Lung (tissue), 11 donors: ENCODE measurements at regions not wholly inside any gene's neighbourhood (a gene's known extent, or its start where the extent isn't known, plus 50 kb on each side); places are given as distances from the start of the nearest gene placed in this dataset.

Source experiments
- ATAC-seq: fragments of 200-7000 bp; cut with Tn5 transposase; one replicate; pipeline ENCODE4 v1.9.1; 2020; ENCODE audit warnings: moderate number of reproducible peaks; ENCODE audit not compliant: insufficient read depth, low FRiP score
- DNase-seq, 3 donors: peaks; one replicate each; pipeline ENCODE4 v3.0.0-alpha.2; 2013 to 2017
- H3K27ac ChIP-seq, 2 donors: one replicate each; pipeline ENCODE4 v1.5.1; 2013; ENCODE audit warnings: mild to moderate bottlenecking in 2 of 2, moderate library complexity in 2 of 2, control low read depth in 1 of 2, inconsistent platforms in 1 of 2, low read depth in 1 of 2, low read length in 1 of 2
- H3K27me3 ChIP-seq, 3 donors: one replicate each; pipeline ENCODE4 v1.5.1; 2013; ENCODE audit warnings: low read length in 2 of 3; ENCODE audit not compliant: control insufficient read depth in 3 of 3, insufficient read depth in 3 of 3
- H3K36me3 ChIP-seq, 4 donors: one replicate each; pipeline ENCODE4 v1.5.1; 2013; ENCODE audit warnings: low read length in 4 of 4, mild to moderate bottlenecking in 1 of 4, moderate library complexity in 1 of 4; ENCODE audit not compliant: control insufficient read depth in 4 of 4, insufficient read depth in 4 of 4
- H3K4me1 ChIP-seq, 5 donors: one replicate each; pipeline ENCODE4 v1.5.1; 2013; ENCODE audit warnings: low read length in 5 of 5, mild to moderate bottlenecking in 2 of 5, moderate library complexity in 1 of 5; ENCODE audit not compliant: control insufficient read depth in 5 of 5, insufficient read depth in 5 of 5
- H3K4me3 ChIP-seq: one replicate; pipeline ENCODE4 v1.5.1; 2013; ENCODE audit warnings: mild to moderate bottlenecking, control low read depth, moderate library complexity
- H3K9ac ChIP-seq, 2 donors: one replicate each; pipeline ENCODE4 v1.5.1; 2013; ENCODE audit warnings: low read length in 2 of 2, control low read depth in 1 of 2; ENCODE audit not compliant: insufficient read depth in 1 of 2
- H3K9me3 ChIP-seq, 4 donors: one replicate each; pipeline ENCODE4 v1.5.1; 2013; ENCODE audit warnings: low read length in 3 of 4, mild to moderate bottlenecking in 1 of 4, moderate library complexity in 1 of 4; ENCODE audit not compliant: control insufficient read depth in 4 of 4, insufficient read depth in 3 of 4
- WGBS, 2 donors: extraction: QIAGEN DNeasy Blood & Tissue Kit; methylation state at CpG; one replicate each; pipeline ENCODE4 v1.1.7; 2013; 5-methylcytosine and 5-hydroxymethylcytosine counted together
- TF ChIP-seq, protein P1 (sequence below): IDR thresholded peaks from 2 replicates; pipeline ENCODE4 v1.5.1; 2012; ENCODE audit warnings: mild to moderate bottlenecking; ENCODE audit errors: control extremely low read depth, extremely low read depth
- donor health status: control.
- donor health status: control.
- donor health status: Bipolar disorder and iron deficiency.
- donor health status: healthy.
- donor health status: DM: yes; HTN: yes; CAD: no.

DNA sequence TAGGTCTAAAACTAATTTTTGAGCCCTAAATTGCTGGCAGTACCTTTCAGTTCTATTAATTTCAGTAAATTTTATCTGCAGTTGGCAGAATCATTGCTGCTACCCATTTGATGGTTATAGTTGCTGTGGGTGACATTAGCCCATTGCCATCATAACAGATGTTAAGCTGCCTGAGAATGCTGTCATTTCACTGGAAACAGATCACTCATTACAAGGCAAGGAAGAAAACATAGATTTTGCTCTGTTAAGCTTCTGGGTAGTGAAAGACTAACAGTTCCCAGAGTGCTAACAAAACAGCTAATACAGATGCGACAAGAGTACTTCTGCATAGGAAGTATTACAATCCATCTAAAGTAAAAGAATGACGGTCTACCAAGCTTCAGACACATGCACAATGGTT, 213.2 kb downstream of the SPANXN3 start:
- no peak for ATAC-seq

DNA sequence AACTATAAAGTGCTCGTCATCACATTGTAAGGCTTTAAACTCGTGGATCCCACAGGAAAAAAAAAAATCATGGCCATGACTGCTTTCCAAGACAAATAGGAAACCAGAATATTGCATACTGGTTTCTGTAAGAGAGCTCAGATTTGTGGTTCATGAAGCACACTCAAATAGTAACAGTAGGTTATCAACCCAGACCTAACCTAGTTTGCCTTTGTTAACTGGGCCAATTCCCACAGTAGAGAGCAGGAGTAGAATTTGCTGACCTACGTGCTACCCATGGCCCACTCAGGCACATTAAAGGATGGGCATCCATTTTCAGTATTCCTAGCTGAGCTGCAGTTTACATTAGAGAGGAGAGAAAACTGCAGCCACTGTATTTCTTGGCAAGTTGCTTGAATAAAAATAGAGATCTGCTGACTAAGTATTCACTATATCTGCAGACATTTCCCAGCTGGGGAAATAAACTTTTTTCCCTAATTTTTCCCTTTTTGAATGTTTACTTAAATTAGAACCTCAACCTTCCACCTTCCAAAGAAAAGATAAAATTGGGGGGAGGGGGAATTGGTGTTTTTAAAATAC, 218.5 kb downstream of the SPANXN3 start:
- Histone ChIP-seq H3K9ac (no peak overlapping the region), H3K36me3 (no peaks in the 10 kb centered on the region), H3K4me1 (peaks cover 0 to 4% (median 0%) of the 10 kb centered on the region in 5 donors), H3K9me3 (peaks cover 0 to 2% (median 0%) of the 10 kb centered on the region in 4 donors), H3K27me3 (no peaks in the 10 kb centered on the region), H3K4me3 (no peak overlapping the region), H3K27ac (no peak overlapping the region)
- peak in 2 of 3 donors; percentile 64 to 78 for DNase-seq
- ATAC-seq: no peak
- WGBS, 2 donors: 36 to 64% methylated on average over 3 of the region's 3 CpGs
- TF ChIP-seq, protein P1, sequence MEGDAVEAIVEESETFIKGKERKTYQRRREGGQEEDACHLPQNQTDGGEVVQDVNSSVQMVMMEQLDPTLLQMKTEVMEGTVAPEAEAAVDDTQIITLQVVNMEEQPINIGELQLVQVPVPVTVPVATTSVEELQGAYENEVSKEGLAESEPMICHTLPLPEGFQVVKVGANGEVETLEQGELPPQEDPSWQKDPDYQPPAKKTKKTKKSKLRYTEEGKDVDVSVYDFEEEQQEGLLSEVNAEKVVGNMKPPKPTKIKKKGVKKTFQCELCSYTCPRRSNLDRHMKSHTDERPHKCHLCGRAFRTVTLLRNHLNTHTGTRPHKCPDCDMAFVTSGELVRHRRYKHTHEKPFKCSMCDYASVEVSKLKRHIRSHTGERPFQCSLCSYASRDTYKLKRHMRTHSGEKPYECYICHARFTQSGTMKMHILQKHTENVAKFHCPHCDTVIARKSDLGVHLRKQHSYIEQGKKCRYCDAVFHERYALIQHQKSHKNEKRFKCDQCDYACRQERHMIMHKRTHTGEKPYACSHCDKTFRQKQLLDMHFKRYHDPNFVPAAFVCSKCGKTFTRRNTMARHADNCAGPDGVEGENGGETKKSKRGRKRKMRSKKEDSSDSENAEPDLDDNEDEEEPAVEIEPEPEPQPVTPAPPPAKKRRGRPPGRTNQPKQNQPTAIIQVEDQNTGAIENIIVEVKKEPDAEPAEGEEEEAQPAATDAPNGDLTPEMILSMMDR: no peak

More for the DNA sequence above, 213.2 kb downstream of the SPANXN3 start:
- Histone ChIP-seq H3K27me3 (no peaks in the 10 kb centered on the region), H3K4me3 (no peak overlapping the region), H3K27ac (no peak overlapping the region), H3K9ac (no peak overlapping the region), H3K36me3 (no peaks in the 10 kb centered on the region), H3K9me3 (peaks cover 0 to 2% (median 0%) of the 10 kb centered on the region in 4 donors), H3K4me1 (peaks cover 0 to 4% (median 0%) of the 10 kb centered on the region in 5 donors)
- WGBS, 2 donors: 56 to 62% methylated on average over 2 of the region's 2 CpGs
- no peak for DNase-seq
- TF ChIP-seq, protein P1: no peak

DNA sequence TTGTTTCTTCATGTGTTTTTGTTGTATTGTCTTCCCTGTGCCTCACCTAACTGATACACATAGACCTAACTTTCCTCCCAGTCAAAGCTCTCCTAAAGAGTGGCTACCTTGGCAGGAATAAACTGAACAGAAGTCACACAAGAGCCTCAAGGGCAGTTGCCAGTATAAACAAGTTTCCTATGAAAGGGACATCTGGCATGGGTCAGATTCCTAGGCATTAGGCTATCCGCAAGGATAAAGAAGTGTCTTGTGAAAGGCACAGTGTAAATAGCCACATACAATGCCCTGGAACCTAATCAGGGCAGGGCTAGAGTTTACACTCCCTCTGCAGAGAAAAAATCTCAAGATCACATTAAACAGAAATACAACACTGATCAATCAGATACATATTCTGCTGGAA, 220.8 kb downstream of the SPANXN3 start:
- 50 to 79% methylated on average over 1 of the region's 1 CpG for WGBS, 2 donors
- no peak overlapping the region for H3K9ac ChIP-seq
- TF ChIP-seq, protein P1: no peak
- ATAC-seq (no peak), DNase-seq (peak in 1 of 3 donors; percentile 4)
- peaks cover 0 to 4% (median 0%) of the 10 kb centered on the region in 5 donors for H3K4me1 ChIP-seq
- H3K36me3 ChIP-seq: no peaks in the 10 kb centered on the region
- H3K9me3 ChIP-seq: peaks cover 0 to 2% (median 0%) of the 10 kb centered on the region in 4 donors
- no peaks in the 10 kb centered on the region for H3K27me3 ChIP-seq
- H3K4me3 ChIP-seq: no peak overlapping the region
- no peak overlapping the region for H3K27ac ChIP-seq

DNA sequence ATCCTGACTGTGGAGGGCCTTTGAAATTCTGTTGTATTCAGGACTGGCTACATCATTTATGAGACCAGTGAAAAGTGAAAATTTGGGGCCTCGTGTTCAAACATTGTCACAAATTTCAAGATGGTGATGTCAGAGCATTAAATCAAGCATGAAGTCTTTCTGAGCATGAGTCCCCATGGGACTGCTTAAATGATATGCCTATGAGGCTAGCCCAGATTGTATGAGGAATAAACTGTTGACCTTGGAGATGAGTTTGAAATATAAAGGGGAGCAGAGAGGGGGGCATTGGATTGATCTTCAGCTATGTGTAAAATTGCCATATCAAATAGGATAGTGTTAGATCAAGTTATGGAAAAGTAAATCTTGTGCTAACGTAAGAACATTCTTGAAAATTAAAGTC, 230.0 kb downstream of the SPANXN3 start:
- H3K4me3 ChIP-seq: no peak overlapping the region
- no peak overlapping the region for H3K27ac ChIP-seq
- no peaks in the 10 kb centered on the region for H3K9me3 ChIP-seq
- TF ChIP-seq, protein P1: no peak
- WGBS, 2 donors: 38 to 48% methylated on average over 2 of the region's 2 CpGs
- DNase-seq (no peak), ATAC-seq (no peak)
- no peaks in the 10 kb centered on the region for H3K36me3 ChIP-seq
- no peak overlapping the region for H3K9ac ChIP-seq
- no peaks in the 10 kb centered on the region for H3K4me1 ChIP-seq
- no peaks in the 10 kb centered on the region for H3K27me3 ChIP-seq
